ENCODE measurements at regions not wholly inside any gene's neighbourhood (a gene's known extent, or its start where the extent isn't known, plus 50 kb on each side); places are given as distances from the start of the nearest gene placed in this dataset.

- TF ChIP-seq, protein P1, sequence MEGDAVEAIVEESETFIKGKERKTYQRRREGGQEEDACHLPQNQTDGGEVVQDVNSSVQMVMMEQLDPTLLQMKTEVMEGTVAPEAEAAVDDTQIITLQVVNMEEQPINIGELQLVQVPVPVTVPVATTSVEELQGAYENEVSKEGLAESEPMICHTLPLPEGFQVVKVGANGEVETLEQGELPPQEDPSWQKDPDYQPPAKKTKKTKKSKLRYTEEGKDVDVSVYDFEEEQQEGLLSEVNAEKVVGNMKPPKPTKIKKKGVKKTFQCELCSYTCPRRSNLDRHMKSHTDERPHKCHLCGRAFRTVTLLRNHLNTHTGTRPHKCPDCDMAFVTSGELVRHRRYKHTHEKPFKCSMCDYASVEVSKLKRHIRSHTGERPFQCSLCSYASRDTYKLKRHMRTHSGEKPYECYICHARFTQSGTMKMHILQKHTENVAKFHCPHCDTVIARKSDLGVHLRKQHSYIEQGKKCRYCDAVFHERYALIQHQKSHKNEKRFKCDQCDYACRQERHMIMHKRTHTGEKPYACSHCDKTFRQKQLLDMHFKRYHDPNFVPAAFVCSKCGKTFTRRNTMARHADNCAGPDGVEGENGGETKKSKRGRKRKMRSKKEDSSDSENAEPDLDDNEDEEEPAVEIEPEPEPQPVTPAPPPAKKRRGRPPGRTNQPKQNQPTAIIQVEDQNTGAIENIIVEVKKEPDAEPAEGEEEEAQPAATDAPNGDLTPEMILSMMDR (IDR thresholded peaks at IDR 0.05): no peak
- TF ChIP-seq POLR2A (IDR thresholded peaks at IDR 0.05): no peak
Observed at GRCh38 chr3:162845918-162846317, 1349.3 kb downstream of the OTOL1 start.
